GM18502 (cell line): ENCODE measurements at regions not wholly inside any gene's neighbourhood (a gene's known extent, or its start where the extent isn't known, plus 50 kb on each side); places are given as distances from the start of the nearest gene placed in this dataset.
"Not testable (repeated sequence)": the region's sequence is repeated elsewhere in the genome, so short reads cannot be mapped to it uniquely, and the experiment has no call there.

Source experiments
- ATAC-seq: cut with Tn5 transposase; IDR thresholded peaks from one replicate; pipeline ENCODE4 v1.9.1; 2021; ENCODE audit warnings: mild to moderate bottlenecking; ENCODE audit not compliant: unreplicated experiment, poor library complexity

GRCh38 chr2:122542646-122543045, 787.2 kb downstream of the TSN start:
- no peak for ATAC-seq

DNA sequence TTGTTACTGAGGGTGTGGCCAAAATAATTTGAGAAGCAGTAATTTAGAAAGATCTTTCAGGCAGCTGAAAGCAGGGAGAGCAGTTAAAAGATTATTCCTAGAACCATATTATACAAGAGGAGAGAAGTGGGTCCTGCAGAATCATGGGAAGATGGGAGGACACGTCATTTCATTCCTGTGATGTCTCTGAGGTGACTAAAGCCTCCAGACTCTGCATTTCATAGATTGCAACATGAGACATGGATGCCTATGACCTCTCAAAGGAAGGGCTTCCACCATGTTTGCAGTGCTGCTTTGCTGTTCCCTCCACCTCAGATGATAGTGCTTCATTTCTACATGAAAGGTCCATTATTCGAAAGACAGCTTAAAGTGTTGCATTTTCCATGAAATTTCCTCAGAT, 788.4 kb downstream of the TSN start:
- no peak for ATAC-seq

DNA sequence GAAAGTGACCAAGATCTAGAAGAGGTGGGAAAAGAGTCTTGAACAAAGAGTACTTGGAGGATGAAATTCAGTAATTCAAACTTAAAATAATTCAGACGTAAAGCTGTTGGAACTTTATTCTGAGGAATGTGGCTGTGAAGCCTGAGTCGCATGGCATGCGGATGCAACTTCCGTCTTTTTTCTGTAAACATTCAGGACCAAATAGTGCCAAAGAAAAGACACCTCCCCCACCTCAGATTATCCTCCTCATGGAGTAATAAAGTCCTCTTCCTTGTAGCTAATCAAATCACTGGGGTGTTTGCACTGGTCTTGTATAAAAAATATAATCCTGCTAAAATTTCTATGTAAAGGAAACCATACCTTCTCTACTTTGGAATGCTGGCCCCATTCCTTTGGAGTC, 790.4 kb downstream of the TSN start:
- no peak for ATAC-seq

DNA sequence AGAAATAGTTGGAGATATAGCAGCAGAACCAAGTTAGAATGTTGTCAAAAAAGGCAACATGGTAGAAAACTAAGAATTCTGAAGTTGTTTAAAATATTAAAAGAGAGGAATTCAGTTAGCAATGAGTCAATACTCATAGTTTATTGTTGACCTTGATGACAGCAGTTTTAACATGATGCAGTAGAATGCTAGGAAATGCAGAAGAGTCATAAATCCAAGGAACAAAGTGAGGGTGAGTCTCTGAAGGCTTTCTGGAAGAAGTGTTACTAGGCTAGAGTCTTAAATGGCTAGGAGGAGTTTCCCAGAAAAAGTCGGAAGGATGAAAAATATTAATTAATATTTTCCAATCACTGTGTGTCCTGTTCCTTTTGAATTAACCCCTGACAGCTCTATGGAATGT, 807.3 kb downstream of the TSN start:
- no peak for ATAC-seq

GRCh38 chr2:122563781-122564180, 808.3 kb downstream of the TSN start:
- ATAC-seq: no peak

DNA sequence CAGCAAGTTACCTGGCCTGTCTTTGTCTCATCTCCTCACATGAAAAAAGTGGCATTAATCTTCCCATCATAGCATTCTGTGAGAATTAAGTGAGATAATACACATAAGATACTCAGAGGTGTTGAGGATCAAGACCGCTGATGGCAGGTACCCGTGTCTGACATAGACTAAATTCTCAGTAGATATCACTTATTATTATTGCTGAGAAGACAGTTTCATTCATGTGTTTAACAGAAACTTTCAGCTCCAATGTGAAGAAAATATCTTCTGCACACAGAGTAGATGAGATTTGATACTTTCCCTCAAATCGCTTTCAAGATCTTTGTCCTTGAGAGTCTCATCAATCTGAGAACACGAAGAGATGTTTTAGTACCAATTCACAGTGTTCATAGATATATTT, 809.4 kb downstream of the TSN start:
- no peak for ATAC-seq

GRCh38 chr2:122565364-122565763, 809.9 kb downstream of the TSN start:
- no peak for ATAC-seq

DNA sequence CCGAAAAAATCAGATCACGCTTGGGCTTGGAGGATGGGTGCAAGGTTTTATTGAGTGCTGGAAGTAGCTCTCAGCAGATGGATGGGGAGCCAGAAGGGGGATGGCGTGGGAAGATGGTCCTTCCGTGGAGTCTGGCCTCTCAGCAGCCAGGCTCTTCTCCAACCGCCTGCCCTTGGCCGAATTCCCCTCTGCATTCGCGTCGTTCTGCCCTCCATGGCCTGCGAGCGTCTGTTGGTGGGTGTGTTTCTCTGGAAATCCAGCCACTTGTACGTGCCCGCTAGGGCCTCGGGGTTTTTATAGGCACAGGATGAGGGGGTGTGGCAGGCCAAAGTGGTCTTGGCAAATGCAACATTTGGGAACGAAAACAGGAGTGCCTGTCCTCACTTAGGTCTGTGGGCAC, 815.2 kb downstream of the TSN start:
- ATAC-seq: no peak

- ATAC-seq: not testable (repeated sequence)
Observed at GRCh38 chr2:122571471-122571870, 816.0 kb downstream of the TSN start.

GRCh38 chr2:122575076-122575475, 819.6 kb downstream of the TSN start:
- ATAC-seq: no peak

GRCh38 chr2:122583159-122583917, 827.9 kb downstream of the TSN start:
- ATAC-seq: no peak

DNA sequence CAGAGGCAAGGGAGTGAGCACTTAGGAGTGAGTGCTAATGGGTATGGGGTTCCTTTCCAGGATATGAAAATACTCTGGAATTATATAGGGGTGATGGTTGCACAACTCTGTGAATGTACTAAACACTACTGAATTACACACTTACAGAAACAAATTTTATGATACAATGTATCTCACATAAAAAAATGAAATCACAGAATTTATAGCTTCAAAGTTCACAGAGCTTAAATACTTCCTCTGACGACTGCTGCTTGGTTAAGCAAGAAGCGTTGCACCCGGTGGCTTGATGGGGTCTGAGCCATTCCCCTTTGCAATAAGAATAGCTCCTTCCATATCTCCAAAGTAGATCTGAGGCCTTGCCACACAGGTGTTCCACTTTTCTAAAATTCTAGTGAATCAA, 835.1 kb downstream of the TSN start:
- no peak for ATAC-seq

DNA sequence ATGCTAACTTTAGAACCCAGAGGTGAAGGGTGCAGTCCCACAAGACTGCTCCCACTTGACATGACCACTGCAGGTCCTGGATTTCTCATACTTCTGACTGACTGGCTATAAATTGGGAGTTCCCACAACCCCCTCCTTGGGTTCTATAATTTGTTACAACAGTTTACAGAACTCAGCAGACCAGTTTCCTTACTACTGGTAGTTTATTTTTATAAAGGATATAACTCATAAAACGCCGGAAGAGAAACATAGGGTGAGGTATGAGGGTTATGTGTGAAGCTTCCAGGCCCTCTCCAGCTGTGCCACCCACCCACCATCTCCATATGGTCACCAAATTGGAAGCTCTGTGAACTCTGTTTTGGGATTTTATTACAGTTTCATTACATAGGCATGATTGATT, 839.6 kb downstream of the TSN start:
- ATAC-seq: no peak

- no peak for ATAC-seq
Observed at GRCh38 chr2:122596598-122596997, 841.1 kb downstream of the TSN start.

DNA sequence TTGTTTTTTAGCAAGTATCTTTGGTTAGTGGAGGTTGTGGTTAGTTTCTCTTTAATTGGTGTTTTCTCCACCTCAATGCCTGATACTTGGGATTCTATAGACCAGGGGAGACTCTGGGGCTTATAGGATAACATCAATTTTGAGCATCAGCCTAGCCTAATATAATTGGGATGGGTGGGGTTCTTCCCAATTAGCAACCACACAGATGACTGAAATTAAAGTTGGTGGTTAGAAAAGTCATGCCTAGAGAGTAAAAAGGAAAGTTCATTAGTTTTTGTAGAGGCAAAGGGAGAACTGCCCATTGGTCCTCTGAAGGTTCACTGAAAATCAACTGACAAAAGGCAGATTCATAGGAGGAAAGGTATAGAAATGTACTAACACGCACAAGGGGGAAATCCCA, 843.3 kb downstream of the TSN start:
- ATAC-seq: no peak

- no peak for ATAC-seq
Observed at GRCh38 chr2:122610948-122611609, 855.6 kb downstream of the TSN start.

GRCh38 chr2:122622934-122623333, 867.5 kb downstream of the TSN start:
- no peak for ATAC-seq

- ATAC-seq: no peak
Observed at GRCh38 chr2:122627388-122627787, 871.9 kb downstream of the TSN start.

DNA sequence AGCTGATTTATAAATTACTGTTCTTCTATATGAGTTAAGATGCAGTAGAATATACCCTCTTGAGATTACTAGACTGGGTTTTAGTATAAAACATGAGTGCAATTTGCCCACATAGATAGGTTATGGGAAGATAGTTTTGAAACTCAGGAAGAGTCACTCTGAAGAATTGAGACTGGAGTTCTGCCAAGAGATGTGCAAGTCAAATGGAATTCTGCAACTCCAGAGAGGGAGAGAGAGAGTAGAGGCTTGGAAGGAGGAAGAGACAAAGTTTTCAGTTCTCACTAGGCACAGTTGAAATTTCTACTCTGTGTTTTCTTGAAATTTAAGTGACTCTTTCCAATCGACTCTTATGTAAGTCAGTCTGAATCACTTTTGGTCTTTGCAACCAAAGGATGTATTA, 878.8 kb downstream of the TSN start:
- no peak for ATAC-seq

DNA sequence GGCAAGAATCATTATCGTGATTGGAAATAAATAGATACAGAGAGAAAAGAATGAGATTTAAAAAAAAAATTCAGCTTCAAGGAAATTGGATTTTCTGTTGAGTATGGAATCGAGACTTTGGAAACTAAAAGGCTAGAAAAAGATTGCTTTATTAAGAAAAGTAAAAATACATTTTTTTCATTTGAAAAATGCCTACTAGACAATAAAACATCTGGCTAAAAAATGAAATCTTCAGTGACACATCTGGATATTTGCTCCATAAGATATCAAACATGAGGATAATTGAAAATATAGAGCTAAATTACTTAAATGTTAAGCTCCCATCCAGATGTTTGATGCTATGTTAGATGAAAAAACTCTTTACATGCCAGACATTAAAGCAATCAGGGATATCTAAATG, 879.5 kb downstream of the TSN start:
- ATAC-seq: no peak

- no peak for ATAC-seq
Observed at GRCh38 chr2:122635686-122636085, 880.2 kb downstream of the TSN start.

GRCh38 chr2:122636097-122636496, 880.6 kb downstream of the TSN start:
- ATAC-seq: no peak
